Peyer's patch (tissue), 4 donors: ENCODE measurements at regions not wholly inside any gene's neighbourhood (a gene's known extent, or its start where the extent isn't known, plus 50 kb on each side); places are given as distances from the start of the nearest gene placed in this dataset.
A peak's percentile ranks its signal among the peaks of the same experiment; 100 is the strongest.

Experiments
- DNase-seq, 3 donors: peaks; one replicate each; pipeline ENCODE4 v3.0.0-alpha.2; 2017 to 2019
- H3K27ac ChIP-seq, 4 donors: fragments of 200-600 bp; sonication (generic); one replicate each; pipeline ENCODE4 v1.5.1; 2016 to 2019
- H3K27me3 ChIP-seq, 2 donors: fragments of 200-600 bp; sonication (generic); one replicate each; pipeline ENCODE4 v1.5.1; 2019
- H3K36me3 ChIP-seq, 3 donors: fragments of 200-600 bp; sonication (generic); one replicate each; pipeline ENCODE4 v1.5.1; 2016 to 2019
- H3K4me1 ChIP-seq, 4 donors: fragments of 200-600 bp; sonication (generic); one replicate each; pipeline ENCODE4 v1.5.1; 2016 to 2019
- H3K4me3 ChIP-seq, 4 donors: fragments of 200-600 bp; sonication (generic); 1 replicate in 3 of 4; 2 replicates in 1 of 4; pipeline ENCODE4 v1.5.1; 2016 to 2019; ENCODE audit warnings: mild to moderate bottlenecking in 1 of 4
- H3K9me3 ChIP-seq, 4 donors: fragments of 200-600 bp; sonication (generic); one replicate each; pipeline ENCODE4 v1.5.1; 2016 to 2019; ENCODE audit warnings: mild to moderate bottlenecking in 1 of 4
- CTCF ChIP-seq, 6 experiments: fragments of 450-650 bp in 4 of 6; fragments of 200-600 bp in 2 of 6; sonication (generic) in 1 of 6; IDR thresholded peaks; one replicate each; pipeline ENCODE4 v1.5.1; 2017 to 2019; ENCODE audit warnings: antibody characterized with exemption in 6 of 6, mild to moderate bottlenecking in 3 of 6, moderate library complexity in 1 of 6
- POLR2A ChIP-seq, 2 donors: fragments of 450-650 bp; IDR thresholded peaks; one replicate each; pipeline ENCODE4 v1.5.1; 2017; ENCODE audit warnings: antibody characterized with exemption in 2 of 2, mild to moderate bottlenecking in 2 of 2, moderate library complexity in 2 of 2

- TF ChIP-seq CTCF (IDR thresholded peaks at IDR 0.05), result no peak
- TF ChIP-seq POLR2A (IDR thresholded peaks at IDR 0.05), result no peak
- H3K4me3 ChIP-seq, result no peak overlapping the region
- no peak for DNase-seq
- no peaks in the 10 kb centered on the region for H3K4me1 ChIP-seq
- no peaks in the 10 kb centered on the region for H3K27me3 ChIP-seq
- no peaks in the 10 kb centered on the region for H3K36me3 ChIP-seq
- no peak overlapping the region for H3K27ac ChIP-seq
- no peaks in the 10 kb centered on the region for H3K9me3 ChIP-seq
These were observed 241.6 kb upstream of the RORB start for GRCh38 chr9:74255489-74255984.

GRCh38 chr9:74275872-74276508 is 221.1 kb upstream of the RORB start:
- H3K4me3 ChIP-seq, result no peak overlapping the region
- TF ChIP-seq POLR2A (IDR thresholded peaks at IDR 0.05), result no peak
- no peak for TF ChIP-seq CTCF (IDR thresholded peaks at IDR 0.05)
- no peaks in the 10 kb centered on the region for H3K36me3 ChIP-seq
- no peaks in the 10 kb centered on the region for H3K9me3 ChIP-seq
- H3K27ac ChIP-seq, result no peak overlapping the region
- no peaks in the 10 kb centered on the region for H3K4me1 ChIP-seq
- DNase-seq, result no peak
- no peaks in the 10 kb centered on the region for H3K27me3 ChIP-seq

GRCh38 chr9:74277532-74277931 is 219.6 kb upstream of the RORB start:
- Histone ChIP-seq H3K9me3 (no peaks in the 10 kb centered on the region), H3K27ac (no peak overlapping the region), H3K4me1 (no peaks in the 10 kb centered on the region), H3K27me3 (no peaks in the 10 kb centered on the region), H3K4me3 (no peak overlapping the region), H3K36me3 (no peaks in the 10 kb centered on the region)
- TF ChIP-seq POLR2A (IDR thresholded peaks at IDR 0.05) (no peak), CTCF (IDR thresholded peaks at IDR 0.05) (no peak)
- DNase-seq, result peak in 1 of 3 donors; percentile 48

GRCh38 chr9:74281674-74282073 is 215.5 kb upstream of the RORB start:
- DNase-seq, result no peak
- no peak for TF ChIP-seq CTCF (IDR thresholded peaks at IDR 0.05)
- no peaks in the 10 kb centered on the region for H3K4me1 ChIP-seq
- H3K27me3 ChIP-seq, result no peaks in the 10 kb centered on the region
- H3K4me3 ChIP-seq, result no peak overlapping the region
- no peak overlapping the region for H3K27ac ChIP-seq
- H3K36me3 ChIP-seq, result no peaks in the 10 kb centered on the region
- H3K9me3 ChIP-seq, result no peaks in the 10 kb centered on the region

- Histone ChIP-seq H3K4me1 (no peaks in the 10 kb centered on the region), H3K4me3 (no peak overlapping the region), H3K27me3 (no peaks in the 10 kb centered on the region), H3K9me3 (no peaks in the 10 kb centered on the region), H3K27ac (no peak overlapping the region), H3K36me3 (no peaks in the 10 kb centered on the region)
- DNase-seq, result no peak
- TF ChIP-seq CTCF (IDR thresholded peaks at IDR 0.05), result no peak
- TF ChIP-seq POLR2A (IDR thresholded peaks at IDR 0.05), result no peak
These were observed 214.4 kb upstream of the RORB start for GRCh38 chr9:74282526-74283253.
